ENCODE measurements at regions not wholly inside any gene's neighbourhood (a gene's known extent, or its start where the extent isn't known, plus 50 kb on each side); places are given as distances from the start of the nearest gene placed in this dataset.
A peak's percentile ranks its signal among the peaks of the same experiment; 100 is the strongest.

GRCh38 chr1:56417646-56418045 lies 161.7 kb downstream of the PLPP3 start:
- DNase-seq (ENCODE audit: low spot score) = no peak

GRCh38 chr1:56416495-56416894 lies 162.9 kb downstream of the PLPP3 start:
- DNase-seq (ENCODE audit: low spot score) = no peak

- no peak for DNase-seq (ENCODE audit: low spot score)
Measured at GRCh38 chr1:56415720-56416119, 163.6 kb downstream of the PLPP3 start.

- no peak for DNase-seq (ENCODE audit: low spot score)
Measured at GRCh38 chr1:56415258-56415657, 164.1 kb downstream of the PLPP3 start.

GRCh38 chr1:56414728-56415224 lies 164.6 kb downstream of the PLPP3 start:
- DNase-seq (ENCODE audit: low spot score) = no peak

GRCh38 chr1:56413671-56414199 lies 165.6 kb downstream of the PLPP3 start:
- DNase-seq (ENCODE audit: low spot score) = no peak

- DNase-seq (ENCODE audit: low spot score) = no peak
Measured at GRCh38 chr1:56411484-56412180, 167.7 kb downstream of the PLPP3 start.

GRCh38 chr1:56411021-56411420 lies 168.3 kb downstream of the PLPP3 start:
- DNase-seq (ENCODE audit: low spot score) = no peak

GRCh38 chr1:56410405-56410804 lies 169.0 kb downstream of the PLPP3 start:
- no peak for DNase-seq (ENCODE audit: low spot score)

- DNase-seq (ENCODE audit: low spot score) = peak; percentile 66
Measured at GRCh38 chr1:56409112-56409691, 170.2 kb downstream of the PLPP3 start.

GRCh38 chr1:56406821-56407220 lies 172.5 kb downstream of the PLPP3 start:
- DNase-seq (ENCODE audit: low spot score) = no peak

- DNase-seq (ENCODE audit: low spot score) = no peak
Measured at GRCh38 chr1:56404561-56405030, 174.8 kb downstream of the PLPP3 start.

GRCh38 chr1:56404066-56404465 lies 175.3 kb downstream of the PLPP3 start:
- DNase-seq (ENCODE audit: low spot score) = no peak

- no peak for DNase-seq (ENCODE audit: low spot score)
Measured at GRCh38 chr1:56403321-56403720, 176.0 kb downstream of the PLPP3 start.

- DNase-seq (ENCODE audit: low spot score) = no peak
Measured at GRCh38 chr1:56401191-56401590, 178.2 kb downstream of the PLPP3 start.

GRCh38 chr1:56400526-56400925 lies 178.8 kb downstream of the PLPP3 start:
- DNase-seq (ENCODE audit: low spot score) = no peak

GRCh38 chr1:56399795-56400194 lies 179.6 kb downstream of the PLPP3 start:
- DNase-seq (ENCODE audit: low spot score) = no peak

GRCh38 chr1:56399326-56399725 lies 180.0 kb downstream of the PLPP3 start:
- DNase-seq (ENCODE audit: low spot score) = no peak

- no peak for DNase-seq (ENCODE audit: low spot score)
Measured at GRCh38 chr1:56397811-56398231, 181.5 kb downstream of the PLPP3 start.

GRCh38 chr1:56397409-56397808 lies 182.0 kb downstream of the PLPP3 start:
- DNase-seq (ENCODE audit: low spot score) = no peak

GRCh38 chr1:56396581-56396980 lies 182.8 kb downstream of the PLPP3 start:
- DNase-seq (ENCODE audit: low spot score) = no peak

- no peak for DNase-seq (ENCODE audit: low spot score)
Measured at GRCh38 chr1:56395776-56396175, 183.6 kb downstream of the PLPP3 start.

- DNase-seq (ENCODE audit: low spot score) = no peak
Measured at GRCh38 chr1:56394298-56394697, 185.1 kb downstream of the PLPP3 start.

All from iPS-NIHi11 (cell line).